H9 (cell line): ENCODE measurements at regions not wholly inside any gene's neighbourhood (a gene's known extent, or its start where the extent isn't known, plus 50 kb on each side); places are given as distances from the start of the nearest gene placed in this dataset.

Experiments
- DNase-seq: peaks from one replicate; pipeline ENCODE4 v3.0.0-alpha.2; 2017
- H2AFZ ChIP-seq: one replicate; pipeline ENCODE4 v1.6.1; 2013; ENCODE audit warnings: mild to moderate bottlenecking, low read length, control low read depth, moderate library complexity
- H2AK5ac ChIP-seq: 2 replicates; pipeline ENCODE4 v1.6.1; 2013; ENCODE audit warnings: low read length, control low read depth, mixed read lengths; ENCODE audit not compliant: insufficient read length
- H2BK120ac ChIP-seq: one replicate; pipeline ENCODE4 v1.6.1; 2013; ENCODE audit warnings: low read depth, mild to moderate bottlenecking, low read length, control low read depth, inconsistent platforms; ENCODE audit not compliant: poor library complexity, severe bottlenecking
- H2BK12ac ChIP-seq: 2 replicates; pipeline ENCODE4 v1.6.1; 2013; ENCODE audit warnings: low read length, control low read depth, mixed read lengths, low read depth; ENCODE audit not compliant: insufficient read length
- H2BK15ac ChIP-seq: 2 replicates; pipeline ENCODE4 v1.6.1; 2013; ENCODE audit warnings: low read depth, low read length, control low read depth
- H2BK20ac ChIP-seq: one replicate; pipeline ENCODE4 v1.6.1; 2013; ENCODE audit warnings: low read depth, mild to moderate bottlenecking, low read length, control low read depth, inconsistent platforms; ENCODE audit not compliant: poor library complexity, severe bottlenecking
- H2BK5ac ChIP-seq: 2 replicates; pipeline ENCODE4 v1.6.1; 2013; ENCODE audit warnings: low read length, control low read depth, mixed read lengths; ENCODE audit not compliant: insufficient read length
- H3K14ac ChIP-seq: 2 replicates; pipeline ENCODE4 v1.6.1; 2013; ENCODE audit warnings: low read length, control low read depth; ENCODE audit not compliant: insufficient read depth
- H3K18ac ChIP-seq: 2 replicates; pipeline ENCODE4 v1.6.1; 2013; ENCODE audit warnings: low read depth, mild to moderate bottlenecking, mixed read lengths, low read length, control low read depth; ENCODE audit not compliant: insufficient read length
- H3K23ac ChIP-seq: 2 replicates; pipeline ENCODE4 v1.6.1; 2013; ENCODE audit warnings: low read length, control low read depth, mixed read lengths, low read depth; ENCODE audit not compliant: insufficient read length
- H3K23me2 ChIP-seq: 2 replicates; pipeline ENCODE4 v1.6.1; 2013; ENCODE audit warnings: low read depth, mild to moderate bottlenecking, mixed read lengths, low read length, control low read depth; ENCODE audit not compliant: insufficient read length, poor library complexity, severe bottlenecking
- H3K27ac ChIP-seq: 2 replicates; pipeline ENCODE4 v1.5.1; 2013; ENCODE audit warnings: low read length, control low read depth, mixed read lengths, low read depth; ENCODE audit not compliant: insufficient read length
- H3K27me3 ChIP-seq: 2 replicates; pipeline ENCODE4 v1.6.1; 2013; ENCODE audit warnings: low read length, control low read depth, inconsistent platforms; ENCODE audit not compliant: insufficient read depth
- H3K4ac ChIP-seq: 2 replicates; pipeline ENCODE4 v1.6.1; 2013; ENCODE audit warnings: low read depth, mild to moderate bottlenecking, control low read depth, inconsistent platforms, low read length, moderate library complexity
- H3K4me1 ChIP-seq: 2 replicates; pipeline ENCODE4 v1.6.1; 2013; ENCODE audit warnings: low read length, control low read depth, inconsistent platforms; ENCODE audit not compliant: insufficient read depth
- H3K4me2 ChIP-seq: 2 replicates; pipeline ENCODE4 v1.6.1; 2013; ENCODE audit warnings: low read length, control low read depth, mixed read lengths; ENCODE audit not compliant: insufficient read length, insufficient read depth
- H3K56ac ChIP-seq: 2 replicates; pipeline ENCODE4 v1.6.1; 2013; ENCODE audit warnings: low read depth, mild to moderate bottlenecking, mixed read lengths, low read length, control low read depth; ENCODE audit not compliant: insufficient read length
- H3K79me1 ChIP-seq: 2 replicates; pipeline ENCODE4 v1.6.1; 2013; ENCODE audit warnings: low read depth, mild to moderate bottlenecking, moderate library complexity, low read length, control low read depth, inconsistent platforms; ENCODE audit not compliant: insufficient read depth, poor library complexity, severe bottlenecking
- H3K79me2 ChIP-seq: 2 replicates; pipeline ENCODE4 v1.6.1; 2013; ENCODE audit warnings: low read length, control low read depth, inconsistent platforms; ENCODE audit not compliant: insufficient read depth
- H3K9ac ChIP-seq: 2 replicates; pipeline ENCODE4 v1.6.1; 2013; ENCODE audit warnings: low read length, control low read depth, mixed read lengths; ENCODE audit not compliant: insufficient read length; ENCODE audit errors: extremely low read depth
- H3K9me3 ChIP-seq: one replicate; pipeline ENCODE4 v1.6.1; 2013; ENCODE audit warnings: low read depth, low read length, inconsistent platforms; ENCODE audit not compliant: control insufficient read depth
- H3T11ph ChIP-seq: one replicate; pipeline ENCODE4 v1.6.1; 2013; ENCODE audit warnings: mild to moderate bottlenecking, low read length, control low read depth, inconsistent platforms
- H4K20me1 ChIP-seq: one replicate; pipeline ENCODE4 v1.6.1; 2013; ENCODE audit not compliant: control insufficient read depth, insufficient read length, insufficient read depth
- H4K5ac ChIP-seq: 2 replicates; pipeline ENCODE4 v1.6.1; 2013; ENCODE audit warnings: low read depth, mild to moderate bottlenecking, mixed read lengths, low read length, control low read depth; ENCODE audit not compliant: insufficient read length
- H4K8ac ChIP-seq: replicated peaks from 2 replicates; pipeline ENCODE4 v1.6.1; 2013; ENCODE audit warnings: low read length, control low read depth, mixed read lengths, low read depth; ENCODE audit not compliant: insufficient read length
- H4K91ac ChIP-seq: 2 replicates; pipeline ENCODE4 v1.6.1; 2013; ENCODE audit warnings: low read depth, mild to moderate bottlenecking, moderate library complexity, mixed read lengths, low read length, control low read depth; ENCODE audit not compliant: insufficient read length
- H3K27ac Mint-ChIP-seq, 3 experiments: 2 replicates in 2 of 3; 3 replicates in 1 of 3; pipeline ENCODE4 v1.8.0; 2020 to 2021; ENCODE audit warnings: mixed read lengths in 3 of 3, mild to moderate bottlenecking in 1 of 3, moderate library complexity in 1 of 3
- H3K27me3 Mint-ChIP-seq: 2 replicates; pipeline ENCODE4 v1.8.0; 2021; ENCODE audit warnings: low read depth, mild to moderate bottlenecking, moderate library complexity, mixed read lengths
- H3K36me3 Mint-ChIP-seq, 3 experiments: 2 replicates in 2 of 3; 3 replicates in 1 of 3; pipeline ENCODE4 v1.8.0; 2020 to 2021; ENCODE audit warnings: low read depth in 3 of 3, mixed read lengths in 3 of 3; ENCODE audit not compliant: insufficient read depth in 1 of 3
- H3K4me1 Mint-ChIP-seq, 2 experiments: 2 replicates each; pipeline ENCODE4 v1.8.0; 2020; ENCODE audit warnings: mixed read lengths in 2 of 2
- H3K4me3 Mint-ChIP-seq, 2 experiments: 2 replicates in 1 of 2; 3 replicates in 1 of 2; pipeline ENCODE4 v1.8.0; 2020 to 2021; ENCODE audit warnings: mild to moderate bottlenecking in 2 of 2, mixed read lengths in 2 of 2, moderate library complexity in 1 of 2
- H3K9me3 Mint-ChIP-seq, 2 experiments: 2 replicates in 1 of 2; 3 replicates in 1 of 2; pipeline ENCODE4 v1.8.0; 2020; ENCODE audit warnings: mild to moderate bottlenecking in 2 of 2, mixed read lengths in 2 of 2, moderate library complexity in 1 of 2
- WGBS: extraction: QIAGEN DNeasy Blood & Tissue Kit; methylation state at CpG from one replicate; pipeline ENCODE4 v1.1.7; 2013; ENCODE audit warnings: missing lambda C conversion rate, low lambda C conversion rate, mixed read lengths; ENCODE audit not compliant: insufficient read length; ENCODE audit errors: extremely low coverage; 5-methylcytosine and 5-hydroxymethylcytosine counted together
- TF ChIP-seq, protein P1 (sequence below): fragments of 200-600 bp; sonication (generic); conservative IDR thresholded peaks from 3 replicates; pipeline ENCODE4 v1.8.0; 2021; ENCODE audit warnings: antibody characterized with exemption, mild to moderate bottlenecking

DNA sequence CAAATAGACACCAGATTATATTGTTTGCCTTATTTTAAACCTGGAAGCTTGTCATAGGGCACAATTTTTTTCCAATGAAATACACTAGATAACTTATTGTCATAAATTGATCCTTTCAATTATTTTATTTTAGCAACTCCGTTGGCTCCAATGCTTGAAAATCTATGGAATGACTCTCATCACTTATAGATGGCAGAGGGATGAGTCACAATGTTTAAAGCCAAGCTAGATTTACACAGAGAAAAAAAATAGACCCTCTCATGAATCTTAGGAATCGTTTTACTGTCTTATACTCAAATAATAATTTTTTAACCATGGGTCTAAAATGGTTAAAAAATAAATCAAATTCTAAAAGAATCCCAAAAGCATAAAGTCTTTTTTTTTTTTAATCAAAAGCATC is 1276.6 kb upstream of the FLRT2 start:
- H3K36me3 Mint-ChIP-seq: no peaks in the 10 kb centered on the region
- no peaks in the 10 kb centered on the region for H3K9me3 Mint-ChIP-seq
- Histone ChIP-seq H4K20me1 (no peaks in the 10 kb centered on the region), H3K23ac (no peak overlapping the region), H2BK5ac (no peak overlapping the region), H3T11ph (no peak overlapping the region), H3K27me3 (no peaks in the 10 kb centered on the region), H2BK120ac (no peak overlapping the region), H3K27ac (no peak overlapping the region), H4K91ac (no peak overlapping the region), H3K79me2 (no peaks in the 10 kb centered on the region), H3K79me1 (no peaks in the 10 kb centered on the region), H4K5ac (no peak overlapping the region), H3K9ac (no peak overlapping the region), H3K18ac (no peak overlapping the region), H2BK20ac (no peak overlapping the region), H2BK15ac (no peak overlapping the region), H3K4me2 (no peak overlapping the region), H3K14ac (no peak overlapping the region), H3K4ac (no peak overlapping the region), H2BK12ac (no peak overlapping the region), H3K9me3 (no peaks in the 10 kb centered on the region), H3K4me1 (no peaks in the 10 kb centered on the region), H3K56ac (no peak overlapping the region), H2AK5ac (no peak overlapping the region), H4K8ac (no peak overlapping the region), H2AFZ (no peak overlapping the region), H3K23me2 (no peaks in the 10 kb centered on the region)
- H3K27ac Mint-ChIP-seq: no peak overlapping the region
- DNase-seq: no peak
- H3K4me3 Mint-ChIP-seq: no peak overlapping the region
- no CpG with 5 or more reads among the region's 2 CpGs for WGBS
- peaks cover 33 to 35% of the 10 kb centered on the region in 2 experiments for H3K4me1 Mint-ChIP-seq
- TF ChIP-seq, protein P1, sequence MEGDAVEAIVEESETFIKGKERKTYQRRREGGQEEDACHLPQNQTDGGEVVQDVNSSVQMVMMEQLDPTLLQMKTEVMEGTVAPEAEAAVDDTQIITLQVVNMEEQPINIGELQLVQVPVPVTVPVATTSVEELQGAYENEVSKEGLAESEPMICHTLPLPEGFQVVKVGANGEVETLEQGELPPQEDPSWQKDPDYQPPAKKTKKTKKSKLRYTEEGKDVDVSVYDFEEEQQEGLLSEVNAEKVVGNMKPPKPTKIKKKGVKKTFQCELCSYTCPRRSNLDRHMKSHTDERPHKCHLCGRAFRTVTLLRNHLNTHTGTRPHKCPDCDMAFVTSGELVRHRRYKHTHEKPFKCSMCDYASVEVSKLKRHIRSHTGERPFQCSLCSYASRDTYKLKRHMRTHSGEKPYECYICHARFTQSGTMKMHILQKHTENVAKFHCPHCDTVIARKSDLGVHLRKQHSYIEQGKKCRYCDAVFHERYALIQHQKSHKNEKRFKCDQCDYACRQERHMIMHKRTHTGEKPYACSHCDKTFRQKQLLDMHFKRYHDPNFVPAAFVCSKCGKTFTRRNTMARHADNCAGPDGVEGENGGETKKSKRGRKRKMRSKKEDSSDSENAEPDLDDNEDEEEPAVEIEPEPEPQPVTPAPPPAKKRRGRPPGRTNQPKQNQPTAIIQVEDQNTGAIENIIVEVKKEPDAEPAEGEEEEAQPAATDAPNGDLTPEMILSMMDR: no peak
- no peaks in the 10 kb centered on the region for H3K27me3 Mint-ChIP-seq
